GM12873 (cell line): ENCODE measurements at regions not wholly inside any gene's neighbourhood (a gene's known extent, or its start where the extent isn't known, plus 50 kb on each side); places are given as distances from the start of the nearest gene placed in this dataset.

Source experiments
- CTCF ChIP-seq: IDR thresholded peaks from 2 replicates; pipeline ENCODE4 v1.5.1; 2012; ENCODE audit warnings: low read depth, mild to moderate bottlenecking, moderate library complexity, low read length, control low read depth; ENCODE audit not compliant: insufficient read depth; ENCODE audit errors: missing control alignments

GRCh38 chr11:87423161-87423560 is 385.4 kb downstream of the TMEM135 start:
- no peak for TF ChIP-seq CTCF

- TF ChIP-seq CTCF: no peak
Measured at GRCh38 chr11:87422566-87422965, 384.8 kb downstream of the TMEM135 start.

- peak; percentile 84 for TF ChIP-seq CTCF
Measured at GRCh38 chr11:87421422-87421821, 383.7 kb downstream of the TMEM135 start.

- TF ChIP-seq CTCF: no peak
Measured at GRCh38 chr11:87417951-87418350, 380.2 kb downstream of the TMEM135 start.

- no peak for TF ChIP-seq CTCF
Measured at GRCh38 chr11:87405843-87406242, 368.1 kb downstream of the TMEM135 start.

GRCh38 chr11:87405356-87405755 is 367.6 kb downstream of the TMEM135 start:
- no peak for TF ChIP-seq CTCF

GRCh38 chr11:87401653-87402052 is 363.9 kb downstream of the TMEM135 start:
- TF ChIP-seq CTCF: no peak
